ENCODE measurements at regions not wholly inside any gene's neighbourhood (a gene's known extent, or its start where the extent isn't known, plus 50 kb on each side); places are given as distances from the start of the nearest gene placed in this dataset.

GRCh38 chr6:94651239-94651638 is 926.1 kb upstream of the MANEA start:
- no peak overlapping the region for H3K27ac ChIP-seq (ENCODE audit: low read depth in 2 of 2, low read length in 1 of 2)
- H4K20me1 ChIP-seq (ENCODE audit: insufficient read depth) = no peaks in the 10 kb centered on the region
- H3F3A ChIP-seq (replicated peaks; ENCODE audit: insufficient read depth) = no peaks in the 10 kb centered on the region
- no peaks in the 10 kb centered on the region for H3K27me3 ChIP-seq (ENCODE audit: insufficient read depth)
- no peak for DNase-seq
- POLR2A ChIA-PET = no interaction called here
- no peak for TF ChIP-seq FOXM1 (IDR thresholded peaks at IDR 0.05; ENCODE audit: low read depth)
- TF ChIP-seq TCF12 (IDR thresholded peaks at IDR 0.05) = no peak
- TF ChIP-seq POLR2AphosphoS5 (IDR thresholded peaks at IDR 0.05; ENCODE audit: low read depth, low read length) = no peak
- TF ChIP-seq RFX5 (IDR thresholded peaks at IDR 0.05; ENCODE audit: low read length) = no peak
- TF ChIP-seq CTCF (IDR thresholded peaks at IDR 0.05) = no peak
- TF ChIP-seq YY1 (IDR thresholded peaks at IDR 0.05; ENCODE audit: low read depth) = no peak
- TF ChIP-seq EZH2phosphoT487 (IDR thresholded peaks at IDR 0.05; ENCODE audit: borderline replicate concordance, low read depth) = no peak
- no peak for TF ChIP-seq SMC3 (IDR thresholded peaks at IDR 0.05; ENCODE audit: low read depth, low read length)
- TF ChIP-seq MAX (IDR thresholded peaks at IDR 0.05; ENCODE audit: low read depth) = no peak
- no peak for TF ChIP-seq NRF1 (IDR thresholded peaks at IDR 0.05; ENCODE audit: low read depth, low read length)
- no peak overlapping the region for H3K4me2 ChIP-seq
- no peak overlapping the region for H3K9ac ChIP-seq
- H3K9me2 ChIP-seq = no peaks in the 10 kb centered on the region
- H2AFZ ChIP-seq (ENCODE audit: low read depth) = no peak overlapping the region
- H3K36me3 ChIP-seq (replicated peaks in 1 of 2; ENCODE audit: control insufficient read depth in 1 of 2, insufficient read depth in 2 of 2, low read length in 1 of 2) = no peaks in the 10 kb centered on the region
- 2% methylated on average over 3 of the region's 3 CpGs for WGBS (ENCODE audit: low lambda C conversion rate)
- H3K4me1 ChIP-seq (ENCODE audit: control insufficient read depth in 1 of 2, insufficient read depth in 2 of 2, low read depth in 1 of 2, low read length in 1 of 2) = 0 out of 4 replicates have a peak, but pooled peaks cover 0 to 3% of the 10 kb centered on the region in 2 experiments
- H3K9me3 ChIP-seq = no peaks in the 10 kb centered on the region
- no peaks in the 10 kb centered on the region for H3K79me2 ChIP-seq (ENCODE audit: insufficient read depth)
- CTCF ChIA-PET = no interaction called here
- H3K4me3 ChIP-seq (ENCODE audit: low read depth in 2 of 2, low read length in 1 of 2) = no peak overlapping the region

GRCh38 chr6:94645191-94645590 is 932.1 kb upstream of the MANEA start:
- Histone ChIP-seq H3K9me2 (no peaks in the 10 kb centered on the region), H3K27ac (ENCODE audit: low read depth in 2 of 2, low read length in 1 of 2) (no peak overlapping the region), H3K4me1 (ENCODE audit: control insufficient read depth in 1 of 2, insufficient read depth in 2 of 2, low read depth in 1 of 2, low read length in 1 of 2) (no peaks in the 10 kb centered on the region), H3K4me2 (no peak overlapping the region), H3K9ac (no peak overlapping the region), H3K79me2 (ENCODE audit: insufficient read depth) (no peaks in the 10 kb centered on the region), H3F3A (replicated peaks; ENCODE audit: insufficient read depth) (no peaks in the 10 kb centered on the region), H3K27me3 (ENCODE audit: insufficient read depth) (no peaks in the 10 kb centered on the region), H3K9me3 (no peaks in the 10 kb centered on the region), H3K4me3 (ENCODE audit: low read depth in 2 of 2, low read length in 1 of 2) (no peak overlapping the region), H3K36me3 (replicated peaks in 1 of 2; ENCODE audit: control insufficient read depth in 1 of 2, insufficient read depth in 2 of 2, low read length in 1 of 2) (no peaks in the 10 kb centered on the region), H2AFZ (ENCODE audit: low read depth) (no peak overlapping the region), H4K20me1 (ENCODE audit: insufficient read depth) (no peaks in the 10 kb centered on the region)
- no peak for DNase-seq
- ChIA-PET CTCF (no interaction called here), POLR2A (no interaction called here)
- TF ChIP-seq CHD2 (IDR thresholded peaks at IDR 0.05; ENCODE audit: low read length, partially characterized antibody) = no peak
- TF ChIP-seq RCOR1 (IDR thresholded peaks at IDR 0.05; ENCODE audit: low read length) = no peak
- no peak for TF ChIP-seq MEF2A (IDR thresholded peaks at IDR 0.05; ENCODE audit: borderline replicate concordance, low read depth)
- no peak for TF ChIP-seq GABPA (IDR thresholded peaks at IDR 0.05; ENCODE audit: low read depth)
- TF ChIP-seq TCF12 (IDR thresholded peaks at IDR 0.05) = no peak

Measured in SK-N-SH (cell line).